ENCODE measurements at regions not wholly inside any gene's neighbourhood (a gene's known extent, or its start where the extent isn't known, plus 50 kb on each side); places are given as distances from the start of the nearest gene placed in this dataset.

DNA sequence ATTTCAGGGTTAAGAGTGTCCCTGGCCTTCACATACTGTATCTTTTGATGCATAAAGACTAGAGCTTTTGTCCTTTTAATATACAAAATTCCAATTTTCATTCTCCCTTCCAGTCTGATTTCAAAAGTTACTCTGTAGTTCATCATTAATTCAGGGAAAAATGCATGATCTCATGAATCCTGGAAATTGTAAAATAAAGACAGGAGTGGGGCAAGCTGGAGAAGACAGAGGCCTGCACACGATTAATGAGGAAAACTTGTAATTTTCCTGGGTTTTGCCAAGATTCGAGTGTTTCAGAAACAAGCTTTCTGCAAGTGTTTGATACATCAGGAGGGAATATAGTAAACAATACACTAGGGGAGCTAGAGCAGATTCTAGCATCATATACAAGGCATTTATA is 947.9 kb downstream of the FAT4 start:
- TF ChIP-seq, protein P1, sequence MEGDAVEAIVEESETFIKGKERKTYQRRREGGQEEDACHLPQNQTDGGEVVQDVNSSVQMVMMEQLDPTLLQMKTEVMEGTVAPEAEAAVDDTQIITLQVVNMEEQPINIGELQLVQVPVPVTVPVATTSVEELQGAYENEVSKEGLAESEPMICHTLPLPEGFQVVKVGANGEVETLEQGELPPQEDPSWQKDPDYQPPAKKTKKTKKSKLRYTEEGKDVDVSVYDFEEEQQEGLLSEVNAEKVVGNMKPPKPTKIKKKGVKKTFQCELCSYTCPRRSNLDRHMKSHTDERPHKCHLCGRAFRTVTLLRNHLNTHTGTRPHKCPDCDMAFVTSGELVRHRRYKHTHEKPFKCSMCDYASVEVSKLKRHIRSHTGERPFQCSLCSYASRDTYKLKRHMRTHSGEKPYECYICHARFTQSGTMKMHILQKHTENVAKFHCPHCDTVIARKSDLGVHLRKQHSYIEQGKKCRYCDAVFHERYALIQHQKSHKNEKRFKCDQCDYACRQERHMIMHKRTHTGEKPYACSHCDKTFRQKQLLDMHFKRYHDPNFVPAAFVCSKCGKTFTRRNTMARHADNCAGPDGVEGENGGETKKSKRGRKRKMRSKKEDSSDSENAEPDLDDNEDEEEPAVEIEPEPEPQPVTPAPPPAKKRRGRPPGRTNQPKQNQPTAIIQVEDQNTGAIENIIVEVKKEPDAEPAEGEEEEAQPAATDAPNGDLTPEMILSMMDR (IDR thresholded peaks at IDR 0.05): no peak
- TF ChIP-seq POLR2A (IDR thresholded peaks at IDR 0.05): no peak

All from lower leg skin (tissue), 3 donors.